GM18526 (cell line): ENCODE measurements at regions not wholly inside any gene's neighbourhood (a gene's known extent, or its start where the extent isn't known, plus 50 kb on each side); places are given as distances from the start of the nearest gene placed in this dataset.

Source experiments
- POLR2A ChIP-seq: IDR thresholded peaks from 3 replicates; pipeline ENCODE4 v1.6.1; 2011; ENCODE audit not compliant: insufficient read length; ENCODE audit errors: extremely low read depth

DNA sequence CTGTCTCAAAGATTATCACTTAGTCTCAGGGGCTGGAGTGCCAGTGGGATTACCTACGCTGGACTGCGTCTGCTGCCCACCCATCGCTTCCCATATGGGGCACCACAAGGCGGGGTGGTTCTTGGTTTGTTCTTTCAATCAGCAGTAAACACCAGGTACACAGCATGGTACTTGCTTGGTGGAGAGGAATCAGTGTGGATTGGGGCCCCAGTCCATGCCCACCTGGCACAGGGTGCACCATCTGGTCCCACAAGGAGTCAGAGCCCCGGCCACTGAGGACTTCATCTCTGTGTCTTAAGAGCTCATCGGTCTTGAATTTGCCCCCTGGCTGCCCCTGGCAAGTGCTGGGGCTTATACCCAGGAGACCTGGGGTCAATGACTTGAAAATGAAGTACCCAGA is 96.2 kb downstream of the GLI2 start:
- no peak for TF ChIP-seq POLR2A

DNA sequence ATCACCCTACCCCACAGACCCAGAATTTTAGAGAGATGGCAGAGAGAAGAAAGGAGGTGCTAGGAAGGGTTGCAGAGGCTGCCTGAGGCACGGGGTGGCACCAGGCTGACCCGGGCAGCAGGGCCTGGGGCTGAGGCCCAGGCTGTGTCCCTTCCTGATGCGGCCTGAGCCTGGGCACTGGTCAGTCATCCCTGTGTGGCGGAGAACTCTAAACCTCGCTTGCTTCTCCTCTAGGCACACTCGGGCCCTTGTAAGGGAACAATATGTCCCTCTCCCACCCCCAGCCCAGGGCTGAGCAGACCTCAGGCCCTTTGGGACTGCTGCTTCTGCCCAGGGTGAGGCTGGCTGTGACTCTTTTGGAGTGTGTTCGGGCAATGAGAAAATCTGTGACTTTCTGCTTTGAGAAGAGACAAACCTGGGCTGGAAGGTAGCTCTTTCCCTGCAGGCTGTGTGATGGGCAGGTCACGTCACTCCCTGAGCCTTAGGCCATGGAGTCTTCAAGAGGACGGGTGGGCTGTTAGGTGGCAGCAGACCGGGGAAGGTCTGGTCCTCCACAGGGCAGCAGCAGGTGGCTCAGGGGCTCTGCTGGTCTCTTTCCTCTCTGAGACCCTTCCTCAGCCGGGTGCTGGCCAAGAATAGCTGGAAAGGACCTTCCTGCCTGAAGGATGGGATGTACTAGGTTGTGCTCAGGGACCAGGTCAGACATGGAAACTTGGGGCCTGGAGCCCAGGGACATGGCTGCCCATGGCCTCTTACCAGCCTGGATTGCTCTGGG is 96.8 kb downstream of the GLI2 start:
- TF ChIP-seq POLR2A: no peak

DNA sequence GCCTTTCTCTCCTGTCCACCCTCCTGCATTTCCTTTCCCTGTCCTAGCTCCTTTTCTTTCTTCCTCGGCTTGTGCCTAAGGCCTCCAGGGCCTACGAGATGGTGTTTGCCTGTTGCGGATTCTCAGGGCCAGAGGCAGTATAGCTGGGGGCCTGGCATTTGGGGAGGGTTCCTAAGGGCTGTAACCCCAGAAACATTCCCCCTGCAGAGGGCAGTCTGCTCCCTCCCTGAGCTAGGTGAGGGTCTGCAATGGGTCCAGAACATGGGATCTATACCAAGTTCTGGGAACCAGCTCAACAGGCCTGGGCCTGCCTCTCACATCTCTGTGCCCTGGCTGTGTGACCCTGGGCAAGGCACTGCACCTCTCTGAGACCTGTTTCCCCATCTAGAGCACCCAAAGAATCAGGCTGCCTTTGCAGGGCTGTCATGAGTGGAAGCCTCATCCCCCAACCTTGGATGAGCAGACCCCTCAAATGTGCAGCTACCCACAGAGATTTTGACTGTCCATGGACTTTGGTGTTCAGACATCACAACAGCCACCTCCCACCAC is 97.5 kb downstream of the GLI2 start:
- TF ChIP-seq POLR2A: no peak

DNA sequence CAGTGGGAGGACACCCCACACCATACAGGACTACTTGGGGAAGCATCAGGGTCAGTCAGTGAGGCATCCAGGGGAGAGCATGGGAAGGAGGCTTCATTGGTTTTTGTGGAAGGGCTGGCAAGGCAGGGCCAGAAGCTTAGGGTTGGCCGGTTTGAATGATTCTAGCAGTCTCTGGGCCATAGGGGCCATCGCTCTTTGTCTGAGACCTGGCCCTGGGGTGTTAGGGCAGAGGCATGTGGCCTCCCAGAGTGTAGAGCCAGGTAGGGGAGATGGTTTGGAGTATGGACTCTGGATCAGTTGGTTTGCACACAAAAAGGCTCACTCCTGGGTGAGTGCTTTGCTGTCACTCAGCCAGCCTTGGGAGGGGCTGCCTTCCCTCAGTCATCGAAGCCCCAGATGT is 98.5 kb downstream of the GLI2 start:
- no peak for TF ChIP-seq POLR2A

DNA sequence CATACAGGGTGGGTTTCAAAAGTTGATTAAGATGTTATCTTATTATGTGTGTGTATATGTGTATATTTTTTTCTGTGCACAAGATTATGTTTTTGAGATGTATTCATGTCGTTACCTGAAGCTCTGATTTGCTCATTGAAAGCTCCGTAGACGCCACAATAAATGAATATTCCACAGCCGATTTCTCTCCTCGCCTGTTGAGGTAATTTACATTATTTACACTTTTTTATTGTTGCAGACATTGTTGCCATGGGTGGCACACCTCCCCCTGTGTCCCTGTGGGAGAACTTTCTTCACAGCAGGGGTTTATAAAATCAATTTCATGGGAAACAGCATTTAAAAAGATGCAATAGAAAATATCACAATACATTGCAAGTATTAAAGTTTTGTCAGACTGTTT is 100.6 kb downstream of the GLI2 start:
- no peak for TF ChIP-seq POLR2A

DNA sequence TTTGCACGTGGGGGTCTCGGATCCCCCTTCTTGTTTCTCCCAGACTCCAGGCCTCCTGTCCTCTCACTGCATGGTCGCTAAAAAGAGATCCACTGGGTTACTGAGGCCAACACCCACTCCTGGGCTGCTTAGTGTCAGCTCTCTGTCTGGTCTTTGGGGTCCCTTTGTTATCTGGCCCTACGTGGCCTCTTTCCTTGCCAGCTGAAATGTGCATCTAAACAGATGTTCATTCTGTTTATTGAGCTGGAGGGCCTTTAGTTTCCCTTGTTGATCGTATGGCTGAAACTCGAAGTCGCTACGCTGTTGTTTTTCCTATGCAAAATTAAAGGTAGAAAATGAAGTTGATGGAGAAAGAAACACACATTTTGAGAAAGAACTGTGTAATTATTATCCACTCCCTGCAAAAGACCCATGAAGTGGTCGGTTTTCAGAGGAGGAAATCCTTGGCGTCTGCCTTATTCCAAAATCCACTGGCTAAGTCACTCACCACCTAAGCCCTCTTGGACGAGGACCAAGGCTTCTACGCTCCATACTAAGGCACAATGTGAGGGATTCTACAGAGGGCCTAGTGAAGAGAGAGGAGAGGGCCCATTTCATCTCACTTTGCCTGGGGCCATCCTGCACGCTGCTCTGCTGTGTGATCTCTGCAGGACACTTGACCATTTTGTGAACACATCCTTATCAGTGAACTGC is 105.3 kb downstream of the GLI2 start:
- TF ChIP-seq POLR2A: no peak

DNA sequence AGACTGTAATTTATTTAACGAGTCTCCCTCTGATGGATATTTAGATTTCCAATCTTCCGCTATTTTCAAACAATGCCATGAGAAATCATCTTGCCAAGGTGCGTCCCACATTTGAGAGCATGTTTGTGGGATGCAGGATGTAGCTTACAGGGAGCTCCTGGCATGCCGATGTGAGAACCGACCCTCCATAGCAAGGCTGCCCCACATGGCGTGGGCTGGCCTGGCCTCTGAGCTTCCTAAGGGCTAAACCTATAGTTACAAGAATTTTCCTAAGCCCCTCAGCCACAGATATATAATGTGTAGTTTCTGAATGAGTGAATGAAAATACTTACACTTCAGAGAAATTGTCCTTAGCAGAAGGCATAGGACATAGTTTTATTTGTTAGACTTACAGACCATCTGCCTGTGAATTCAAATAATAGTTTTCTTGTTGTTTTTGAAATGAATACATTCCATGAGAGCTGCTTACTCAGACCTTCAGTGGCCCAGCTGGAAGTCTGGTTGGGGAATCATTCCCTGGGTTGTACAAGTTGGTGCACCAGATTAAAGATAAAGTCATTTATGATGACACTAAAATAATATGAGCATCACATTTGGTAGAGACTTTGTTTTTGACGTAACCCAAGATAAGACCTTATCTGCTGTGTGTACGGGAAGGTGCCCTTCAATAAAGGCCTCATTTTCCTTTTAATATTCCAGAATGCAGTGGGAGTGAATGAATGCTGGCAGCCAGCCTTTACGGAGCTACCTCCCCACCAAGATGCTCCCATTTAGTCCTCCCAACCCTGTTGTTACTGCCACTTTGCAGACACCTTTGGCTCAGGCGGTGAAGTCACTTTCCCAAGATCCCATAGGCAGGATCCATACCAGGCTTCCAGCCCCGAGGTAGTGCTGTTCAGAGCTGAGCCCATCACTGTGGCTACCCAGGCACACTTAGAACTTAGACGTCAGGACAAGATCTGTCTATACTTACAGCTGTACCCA is 107.1 kb downstream of the GLI2 start:
- no peak for TF ChIP-seq POLR2A

DNA sequence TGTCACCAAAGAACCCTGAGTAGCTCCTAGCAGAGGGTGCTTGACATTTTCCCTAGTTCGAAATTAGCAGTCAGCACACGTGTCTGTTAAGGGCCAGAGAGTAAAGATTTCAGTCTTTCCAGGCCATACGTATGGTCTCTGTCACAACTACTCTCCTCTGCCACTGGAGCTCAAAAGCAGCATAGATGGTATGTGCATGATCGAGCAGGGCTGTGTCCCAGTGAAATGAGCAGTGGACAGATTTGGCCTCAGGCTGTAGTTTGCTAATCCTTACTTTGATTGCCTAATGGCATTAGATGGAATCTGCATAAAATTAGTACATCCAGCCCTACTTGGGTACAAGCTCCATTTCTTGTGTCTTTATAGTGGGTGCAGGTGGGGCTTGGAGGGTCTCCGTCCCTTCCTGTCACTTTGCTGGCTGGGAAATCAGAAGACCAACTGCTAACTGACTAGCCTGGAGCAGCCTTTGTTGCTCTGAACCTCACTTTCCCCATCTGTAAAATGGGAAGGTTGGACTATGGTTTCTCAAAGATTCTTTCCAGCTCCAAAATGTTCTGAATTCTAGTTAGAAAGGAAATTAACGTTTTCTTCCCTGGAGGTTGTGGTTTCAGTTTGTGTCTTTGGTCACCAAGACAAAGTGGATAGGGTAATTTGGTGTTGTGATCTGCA is 108.5 kb downstream of the GLI2 start:
- TF ChIP-seq POLR2A: no peak

DNA sequence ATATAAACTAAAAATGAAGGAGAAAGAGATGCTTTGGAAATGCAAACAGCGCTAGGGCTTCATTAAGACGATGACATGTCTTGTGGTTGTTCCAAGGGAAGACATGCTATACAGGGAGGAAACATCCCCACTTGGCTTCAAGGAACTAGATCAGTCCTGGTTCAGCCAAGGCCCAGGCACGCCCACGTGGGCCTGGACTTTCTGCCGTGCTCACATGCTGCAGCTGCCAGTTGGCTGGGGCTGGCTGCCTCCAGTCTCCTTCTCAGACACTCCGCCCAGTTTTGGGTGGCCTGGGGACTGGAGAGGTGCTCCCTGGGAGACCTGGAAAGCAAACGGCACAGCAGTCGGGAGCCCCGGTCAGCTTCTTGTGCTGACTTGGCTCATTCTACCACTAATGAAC is 109.6 kb downstream of the GLI2 start:
- no peak for TF ChIP-seq POLR2A

DNA sequence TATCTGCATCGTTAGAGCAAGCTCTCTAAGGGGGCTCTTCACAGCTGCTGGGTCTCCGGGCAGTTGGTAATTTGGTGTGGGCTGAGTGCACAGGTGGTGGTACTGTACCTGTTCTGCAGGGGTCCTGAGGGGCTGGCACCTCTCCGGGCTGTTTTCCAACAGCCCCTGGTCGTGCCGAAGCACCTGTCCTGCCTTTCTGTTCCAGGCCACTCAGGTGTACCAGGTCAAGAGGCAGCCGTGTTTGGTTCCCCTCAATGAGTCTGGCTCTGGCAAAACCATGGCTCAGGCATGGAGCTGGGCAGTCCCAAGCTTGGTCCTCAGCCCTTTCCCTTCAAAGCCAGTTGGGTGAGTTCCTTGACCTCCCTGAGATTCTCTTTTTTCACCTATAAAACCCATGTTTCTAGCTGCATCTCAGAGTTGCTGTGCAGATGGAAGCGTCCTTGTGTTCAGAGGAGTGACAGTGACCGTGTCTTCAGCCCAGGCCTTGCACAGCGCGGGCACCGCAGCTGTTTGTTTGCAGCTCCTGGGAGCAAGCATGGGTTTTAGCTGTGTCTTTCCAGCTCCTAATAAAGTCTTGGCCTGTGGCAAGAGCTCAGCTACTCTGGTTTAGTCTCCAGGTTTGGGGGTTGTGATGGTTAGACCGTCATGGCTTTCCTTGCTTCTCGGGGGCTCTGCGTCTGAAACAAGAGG is 110.9 kb downstream of the GLI2 start:
- TF ChIP-seq POLR2A: no peak

DNA sequence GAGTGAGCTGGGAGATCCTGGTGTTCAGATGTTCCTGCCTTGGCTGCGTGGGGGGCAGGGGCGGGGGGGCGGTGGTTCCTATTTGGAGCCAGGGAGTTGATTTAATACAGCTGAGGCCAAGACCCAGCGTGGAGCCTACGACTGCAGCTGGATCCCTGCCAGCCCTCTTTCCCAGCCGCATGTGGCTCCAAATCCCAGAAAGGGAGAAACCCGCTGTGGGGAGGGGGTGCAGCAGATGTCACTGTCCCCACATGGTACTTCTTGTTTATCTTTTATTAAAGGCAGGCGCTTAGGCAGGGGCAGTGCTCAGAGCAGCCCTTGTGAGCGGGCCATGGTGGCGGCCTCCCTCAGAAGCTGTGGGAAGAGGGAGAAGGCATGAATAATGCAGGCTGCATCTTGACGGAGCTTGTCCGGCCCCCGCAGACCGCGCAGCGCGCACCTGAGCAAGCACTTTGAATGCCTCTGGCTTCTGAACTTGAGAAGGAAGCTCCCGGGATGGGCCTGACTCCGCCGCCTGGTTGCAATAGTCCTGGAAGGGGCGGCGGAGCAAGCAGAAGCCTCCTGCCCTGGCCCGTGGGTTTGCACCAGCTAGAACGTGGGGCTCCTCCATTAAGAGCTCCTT is 112.1 kb downstream of the GLI2 start:
- no peak for TF ChIP-seq POLR2A

DNA sequence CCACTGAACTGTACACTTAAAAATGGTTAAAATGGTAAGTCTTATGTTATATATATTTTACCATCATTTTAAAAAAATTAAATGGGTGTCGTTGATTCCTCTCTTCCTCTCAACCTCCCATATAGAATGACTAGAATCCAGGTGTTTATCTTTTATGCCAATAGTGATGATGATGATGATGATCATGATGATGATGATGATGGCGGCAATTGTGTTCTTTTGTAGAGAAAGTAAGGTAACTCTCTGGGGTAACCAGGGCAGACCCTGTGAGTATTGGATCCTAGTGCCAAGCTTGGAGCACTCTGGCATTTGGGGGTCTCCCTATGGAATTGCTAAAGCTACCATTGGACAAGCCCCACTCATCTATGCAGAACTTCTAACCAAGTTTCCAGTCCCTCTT is 113.6 kb downstream of the GLI2 start:
- TF ChIP-seq POLR2A: no peak

DNA sequence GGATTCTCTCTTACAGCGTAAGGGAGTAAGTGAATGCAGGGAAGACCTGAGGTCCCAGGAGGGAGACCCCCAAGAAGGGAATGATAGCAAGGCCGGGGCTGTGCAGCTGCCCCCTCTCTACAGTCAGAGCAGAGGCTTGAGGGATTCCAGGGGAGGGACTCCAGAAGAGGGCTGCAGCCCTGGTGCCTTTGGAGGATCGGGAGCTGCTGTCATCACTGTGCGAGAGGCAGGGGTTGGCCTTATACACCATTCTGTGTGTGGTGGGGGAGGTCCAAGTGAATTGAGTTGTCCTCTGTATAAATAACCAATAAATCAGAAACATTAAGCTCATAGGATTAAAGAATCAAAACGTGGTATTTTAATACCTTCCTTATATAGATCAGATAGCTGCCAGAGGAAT is 114.9 kb downstream of the GLI2 start:
- TF ChIP-seq POLR2A: no peak
